PC-9 (cell line): ENCODE measurements at regions not wholly inside any gene's neighbourhood (a gene's known extent, or its start where the extent isn't known, plus 50 kb on each side); places are given as distances from the start of the nearest gene placed in this dataset.

Experiments used
- CTCF ChIP-seq: fragments of 200-600 bp; sonication (generic); conservative IDR thresholded peaks from 2 replicates; pipeline ENCODE4 v1.6.1; 2017; ENCODE audit warnings: mixed run types, antibody characterized with exemption, mild to moderate bottlenecking, moderate library complexity
- EZH2 ChIP-seq: fragments of 200-600 bp; sonication (generic); IDR thresholded peaks from 2 replicates; pipeline ENCODE4 v1.8.0; 2017; ENCODE audit warnings: antibody characterized with exemption, low read depth

GRCh38 chr14:97097296-97097695 lies 300.1 kb downstream of the VRK1 start:
- no peak for TF ChIP-seq CTCF
- no peak for TF ChIP-seq EZH2
